ENCODE measurements at regions not wholly inside any gene's neighbourhood (a gene's known extent, or its start where the extent isn't known, plus 50 kb on each side); places are given as distances from the start of the nearest gene placed in this dataset.

GRCh38 chr6:169932491-169932890 lies 181.1 kb downstream of the ERMARD start:
- no peak for TF ChIP-seq NR2C2 (CRISPR knock-in tag; IDR thresholded peaks at IDR 0.05)
- TF ChIP-seq USF2 (CRISPR knock-in tag; IDR thresholded peaks at IDR 0.05), result no peak
- no peak for TF ChIP-seq CTCF (IDR thresholded peaks at IDR 0.05)
- TF ChIP-seq GRHL2 (CRISPR knock-in tag; IDR thresholded peaks at IDR 0.05; ENCODE audit: insufficient replicate concordance, severe bottlenecking), result no peak
- no peak for TF ChIP-seq ZNF138 (CRISPR knock-in tag; conservative IDR thresholded peaks at IDR 0.05)
- no peak for TF ChIP-seq ZNF317 (CRISPR knock-in tag; IDR thresholded peaks at IDR 0.05; ENCODE audit: borderline replicate concordance, low read depth)
- TF ChIP-seq SP1 (CRISPR knock-in tag; conservative IDR thresholded peaks at IDR 0.05), result no peak
- TF ChIP-seq ZNF232 (CRISPR knock-in tag; IDR thresholded peaks at IDR 0.05), result no peak

Data from WTC11 (cell line).